ENCODE measurements at regions not wholly inside any gene's neighbourhood (a gene's known extent, or its start where the extent isn't known, plus 50 kb on each side); places are given as distances from the start of the nearest gene placed in this dataset.

DNA sequence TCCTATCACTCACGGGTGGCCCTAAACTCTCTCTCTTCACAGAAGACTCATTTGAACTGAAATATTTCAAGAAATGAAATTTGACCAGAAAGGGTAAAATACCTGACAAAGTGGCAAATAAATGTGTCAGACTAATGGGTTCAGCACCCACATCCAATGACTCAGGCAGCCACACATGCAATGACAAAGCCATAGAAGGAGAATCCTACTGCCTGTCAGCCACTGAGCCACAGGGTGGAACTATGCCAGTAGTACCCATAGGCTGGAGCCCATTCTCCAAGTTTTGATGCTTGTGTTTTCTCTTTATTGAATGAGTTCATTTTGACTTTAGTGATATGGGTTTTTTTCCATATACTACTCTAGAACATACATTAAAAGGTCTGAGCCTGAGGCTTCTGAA lies 179.0 kb downstream of the BEND2 start (continued):
- TF ChIP-seq, protein P1, sequence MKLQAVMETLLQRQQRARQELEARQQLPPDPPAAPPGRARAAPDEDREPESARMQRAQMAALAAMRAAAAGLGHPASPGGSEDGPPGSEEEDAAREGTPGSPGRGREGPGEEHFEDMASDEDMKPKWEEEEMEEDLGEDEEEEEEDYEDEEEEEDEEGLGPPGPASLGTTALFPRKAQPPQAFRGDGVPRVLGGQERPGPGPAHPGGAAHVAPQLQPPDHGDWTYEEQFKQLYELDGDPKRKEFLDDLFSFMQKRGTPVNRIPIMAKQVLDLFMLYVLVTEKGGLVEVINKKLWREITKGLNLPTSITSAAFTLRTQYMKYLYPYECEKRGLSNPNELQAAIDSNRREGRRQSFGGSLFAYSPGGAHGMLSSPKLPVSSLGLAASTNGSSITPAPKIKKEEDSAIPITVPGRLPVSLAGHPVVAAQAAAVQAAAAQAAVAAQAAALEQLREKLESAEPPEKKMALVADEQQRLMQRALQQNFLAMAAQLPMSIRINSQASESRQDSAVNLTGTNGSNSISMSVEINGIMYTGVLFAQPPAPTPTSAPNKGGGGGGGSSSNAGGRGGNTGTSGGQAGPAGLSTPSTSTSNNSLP (IDR thresholded peaks at IDR 0.05; ENCODE audit: borderline replicate concordance, low read depth, low read length): no peak
- no peak for TF ChIP-seq RBFOX2 (IDR thresholded peaks at IDR 0.05; ENCODE audit: low read depth, low read length)
- no peak for TF ChIP-seq SMARCA5 (IDR thresholded peaks at IDR 0.05)
- no peak for TF ChIP-seq ZNF668 (CRISPR knock-in tag; IDR thresholded peaks at IDR 0.05)
- no peak for TF ChIP-seq TOE1 (IDR thresholded peaks at IDR 0.05; ENCODE audit: borderline replicate concordance)
- TF ChIP-seq TOE1 (CRISPR knock-in tag; IDR thresholded peaks at IDR 0.05; ENCODE audit: borderline replicate concordance, low read depth): no peak
- no peak for TF ChIP-seq ZNF3 (CRISPR knock-in tag; IDR thresholded peaks at IDR 0.05)
- TF ChIP-seq, protein P2, sequence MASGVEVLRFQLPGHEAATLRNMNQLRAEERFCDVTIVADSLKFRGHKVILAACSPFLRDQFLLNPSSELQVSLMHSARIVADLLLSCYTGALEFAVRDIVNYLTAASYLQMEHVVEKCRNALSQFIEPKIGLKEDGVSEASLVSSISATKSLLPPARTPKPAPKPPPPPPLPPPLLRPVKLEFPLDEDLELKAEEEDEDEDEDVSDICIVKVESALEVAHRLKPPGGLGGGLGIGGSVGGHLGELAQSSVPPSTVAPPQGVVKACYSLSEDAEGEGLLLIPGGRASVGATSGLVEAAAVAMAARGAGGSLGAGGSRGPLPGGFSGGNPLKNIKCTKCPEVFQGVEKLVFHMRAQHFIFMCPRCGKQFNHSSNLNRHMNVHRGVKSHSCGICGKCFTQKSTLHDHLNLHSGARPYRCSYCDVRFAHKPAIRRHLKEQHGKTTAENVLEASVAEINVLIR (CRISPR knock-in tag; IDR thresholded peaks at IDR 0.05): no peak

DNA sequence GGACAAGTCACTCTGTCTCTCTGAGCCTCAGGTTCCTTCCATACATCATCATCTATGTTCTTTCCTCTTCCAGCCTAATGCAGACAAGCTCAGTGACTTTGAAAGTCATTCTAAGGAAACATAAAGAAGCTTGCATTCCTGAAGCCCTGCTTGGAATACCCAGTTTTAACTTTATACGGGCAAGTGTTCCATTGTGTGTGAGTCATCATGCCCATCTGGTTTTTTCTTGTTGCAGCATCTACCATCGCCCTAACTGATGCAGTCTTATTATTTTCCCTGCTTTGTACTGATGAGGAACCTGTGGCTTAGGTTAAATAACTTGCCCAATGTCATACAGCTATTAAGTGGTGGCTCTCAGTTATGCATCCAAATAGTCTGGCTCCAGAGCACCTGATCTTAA lies 177.9 kb upstream of the RAI2 start:
- no peaks in the 10 kb centered on the region for H3K36me3 ChIP-seq (ENCODE audit: control insufficient read depth, insufficient read depth, low read length)
- H3K27me3 ChIP-seq (ENCODE audit: control insufficient read depth in 2 of 2, insufficient read depth in 2 of 2, low read length in 2 of 2): no peaks in the 10 kb centered on the region
- H3K4me1 ChIP-seq (replicated peaks in 1 of 2; ENCODE audit: control insufficient read depth in 2 of 2, insufficient read depth in 2 of 2, low read length in 2 of 2): no peaks in the 10 kb centered on the region
- no TSS peak for BruUV-seq (replicated peaks)
- no peaks in the 10 kb centered on the region for H3K9me3 ChIP-seq (replicated peaks; ENCODE audit: control insufficient read depth, insufficient read depth, low read depth, low read length)
- H3K79me2 ChIP-seq (ENCODE audit: control insufficient read depth, insufficient read depth, low read length): no peaks in the 10 kb centered on the region
- no peak overlapping the region for H3K27ac ChIP-seq (ENCODE audit: extremely low read depth, low read depth, low read length)
- H2AFZ ChIP-seq (ENCODE audit: low read depth, low read length): no peak overlapping the region
- CTCF ChIA-PET (ENCODE audit: low intra/inter-chr PET ratio): no interaction called here
- ATAC-seq (no peak), FAIRE-seq (no peak), DNase-seq (ENCODE audit: extremely low read depth in 1 of 4, low spot score in 3 of 4) (no peak)
- H3K4me2 ChIP-seq (ENCODE audit: insufficient read depth, low read length): no peak overlapping the region
- no peak overlapping the region for H3K4me3 ChIP-seq
- no peaks in the 10 kb centered on the region for H3K9me1 ChIP-seq (ENCODE audit: control insufficient read depth, insufficient read depth, low read length)
- in situ Hi-C loops (cut with MboI): no loop called here
- POLR2A ChIA-PET: no interaction called here
- TF ChIP-seq SNRNP70 (optimal IDR thresholded peaks at IDR 0.05; ENCODE audit: low read depth, low read length) (no peak), NUFIP1 (IDR thresholded peaks at IDR 0.05; ENCODE audit: partially characterized antibody) (no peak), RBM34 (IDR thresholded peaks at IDR 0.05; ENCODE audit: borderline replicate concordance, insufficient read depth, low read length) (no peak), NR2C1 (IDR thresholded peaks at IDR 0.05) (no peak), NR2C1 (tag; IDR thresholded peaks at IDR 0.05) (no peak), MTA3 (IDR thresholded peaks at IDR 0.05; ENCODE audit: borderline replicate concordance) (no peak)
- TF ChIP-seq, protein P3, sequence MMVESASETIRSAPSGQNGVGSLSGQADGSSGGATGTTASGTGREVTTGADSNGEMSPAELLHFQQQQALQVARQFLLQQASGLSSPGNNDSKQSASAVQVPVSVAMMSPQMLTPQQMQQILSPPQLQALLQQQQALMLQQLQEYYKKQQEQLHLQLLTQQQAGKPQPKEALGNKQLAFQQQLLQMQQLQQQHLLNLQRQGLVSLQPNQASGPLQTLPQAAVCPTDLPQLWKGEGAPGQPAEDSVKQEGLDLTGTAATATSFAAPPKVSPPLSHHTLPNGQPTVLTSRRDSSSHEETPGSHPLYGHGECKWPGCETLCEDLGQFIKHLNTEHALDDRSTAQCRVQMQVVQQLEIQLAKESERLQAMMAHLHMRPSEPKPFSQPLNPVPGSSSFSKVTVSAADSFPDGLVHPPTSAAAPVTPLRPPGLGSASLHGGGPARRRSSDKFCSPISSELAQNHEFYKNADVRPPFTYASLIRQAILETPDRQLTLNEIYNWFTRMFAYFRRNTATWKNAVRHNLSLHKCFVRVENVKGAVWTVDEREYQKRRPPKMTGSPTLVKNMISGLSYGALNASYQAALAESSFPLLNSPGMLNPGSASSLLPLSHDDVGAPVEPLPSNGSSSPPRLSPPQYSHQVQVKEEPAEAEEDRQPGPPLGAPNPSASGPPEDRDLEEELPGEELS (CRISPR knock-in tag; IDR thresholded peaks at IDR 0.05; ENCODE audit: borderline replicate concordance): no peak
- TF ChIP-seq, protein P4, sequence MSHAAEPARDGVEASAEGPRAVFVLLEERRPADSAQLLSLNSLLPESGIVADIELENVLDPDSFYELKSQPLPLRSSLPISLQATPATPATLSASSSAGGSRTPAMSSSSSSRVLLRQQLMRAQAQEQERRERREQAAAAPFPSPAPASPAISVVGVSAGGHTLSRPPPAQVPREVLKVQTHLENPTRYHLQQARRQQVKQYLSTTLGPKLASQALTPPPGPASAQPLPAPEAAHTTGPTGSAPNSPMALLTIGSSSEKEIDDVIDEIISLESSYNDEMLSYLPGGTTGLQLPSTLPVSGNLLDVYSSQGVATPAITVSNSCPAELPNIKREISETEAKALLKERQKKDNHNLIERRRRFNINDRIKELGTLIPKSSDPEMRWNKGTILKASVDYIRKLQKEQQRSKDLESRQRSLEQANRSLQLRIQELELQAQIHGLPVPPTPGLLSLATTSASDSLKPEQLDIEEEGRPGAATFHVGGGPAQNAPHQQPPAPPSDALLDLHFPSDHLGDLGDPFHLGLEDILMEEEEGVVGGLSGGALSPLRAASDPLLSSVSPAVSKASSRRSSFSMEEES (CRISPR knock-in tag; IDR thresholded peaks at IDR 0.05): no peak
- intact Hi-C loops (cut with micrococcal nuclease): no loop called here
- 0% methylated on average over 2 of the region's 2 CpGs for WGBS (ENCODE audit: insufficient coverage, low coverage, missing lambda C conversion rate)
- H4K20me1 ChIP-seq (replicated peaks; ENCODE audit: control insufficient read depth, insufficient read depth, low read length): no peaks in the 10 kb centered on the region
- no peak overlapping the region for H3K9ac ChIP-seq (ENCODE audit: insufficient read depth in 1 of 2, low read depth in 2 of 2, low read length in 2 of 2)

Data from K562 (cell line).